Choroid plexus epithelial cell (primary cell): ENCODE measurements at regions not wholly inside any gene's neighbourhood (a gene's known extent, or its start where the extent isn't known, plus 50 kb on each side); places are given as distances from the start of the nearest gene placed in this dataset.

Experiments used
- DNase-seq: peaks from one replicate; pipeline ENCODE4 v3.0.0-alpha.2; 2010; ENCODE audit warnings: low read depth
- H3K4me3 ChIP-seq: 2 replicates; pipeline ENCODE4 v1.5.1; 2011; ENCODE audit warnings: low read depth, mild to moderate bottlenecking, control low read depth, low read length, moderate library complexity
- TF ChIP-seq, protein P1 (sequence below): conservative IDR thresholded peaks from 2 replicates; pipeline ENCODE4 v1.5.1; 2011; ENCODE audit warnings: low read depth, mild to moderate bottlenecking, control low read depth, inconsistent platforms, low read length, moderate library complexity

DNA sequence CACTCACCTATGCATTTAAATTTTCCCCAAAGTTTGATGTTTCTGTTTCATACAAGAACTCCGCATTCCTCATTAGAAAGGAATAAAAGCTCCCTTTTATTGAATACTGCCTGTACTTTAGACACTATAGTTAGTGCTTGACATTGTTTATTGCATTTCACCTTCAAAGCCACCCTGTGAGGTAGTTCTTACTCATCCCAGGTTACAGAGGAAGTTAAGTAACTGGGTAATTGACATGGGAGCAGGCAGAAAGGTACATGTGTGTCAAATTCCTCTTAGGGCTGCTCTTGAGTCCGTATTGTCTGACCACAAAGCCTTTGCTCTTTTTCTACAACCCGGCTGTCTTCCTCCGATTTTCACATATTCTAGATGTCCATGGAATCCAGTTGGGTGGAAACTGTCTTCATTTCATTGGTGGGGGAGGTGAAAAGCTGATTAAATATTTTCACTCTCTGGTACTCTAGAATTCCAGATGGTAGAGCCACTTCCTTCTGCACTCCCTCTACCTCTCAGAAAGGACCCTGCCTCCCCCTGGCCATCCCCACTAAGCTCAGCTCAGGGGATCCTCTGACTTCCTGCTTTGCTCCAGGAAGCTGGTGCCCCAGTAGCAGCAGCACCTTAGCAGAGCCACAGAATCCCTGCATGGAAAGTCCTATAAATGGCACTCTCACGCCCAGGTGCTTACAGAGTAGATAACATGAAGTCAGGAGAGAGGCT is 319.2 kb downstream of the LRATD1 start:
- TF ChIP-seq, protein P1, sequence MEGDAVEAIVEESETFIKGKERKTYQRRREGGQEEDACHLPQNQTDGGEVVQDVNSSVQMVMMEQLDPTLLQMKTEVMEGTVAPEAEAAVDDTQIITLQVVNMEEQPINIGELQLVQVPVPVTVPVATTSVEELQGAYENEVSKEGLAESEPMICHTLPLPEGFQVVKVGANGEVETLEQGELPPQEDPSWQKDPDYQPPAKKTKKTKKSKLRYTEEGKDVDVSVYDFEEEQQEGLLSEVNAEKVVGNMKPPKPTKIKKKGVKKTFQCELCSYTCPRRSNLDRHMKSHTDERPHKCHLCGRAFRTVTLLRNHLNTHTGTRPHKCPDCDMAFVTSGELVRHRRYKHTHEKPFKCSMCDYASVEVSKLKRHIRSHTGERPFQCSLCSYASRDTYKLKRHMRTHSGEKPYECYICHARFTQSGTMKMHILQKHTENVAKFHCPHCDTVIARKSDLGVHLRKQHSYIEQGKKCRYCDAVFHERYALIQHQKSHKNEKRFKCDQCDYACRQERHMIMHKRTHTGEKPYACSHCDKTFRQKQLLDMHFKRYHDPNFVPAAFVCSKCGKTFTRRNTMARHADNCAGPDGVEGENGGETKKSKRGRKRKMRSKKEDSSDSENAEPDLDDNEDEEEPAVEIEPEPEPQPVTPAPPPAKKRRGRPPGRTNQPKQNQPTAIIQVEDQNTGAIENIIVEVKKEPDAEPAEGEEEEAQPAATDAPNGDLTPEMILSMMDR, result no peak
- H3K4me3 ChIP-seq, result no peak overlapping the region
- no peak for DNase-seq

DNA sequence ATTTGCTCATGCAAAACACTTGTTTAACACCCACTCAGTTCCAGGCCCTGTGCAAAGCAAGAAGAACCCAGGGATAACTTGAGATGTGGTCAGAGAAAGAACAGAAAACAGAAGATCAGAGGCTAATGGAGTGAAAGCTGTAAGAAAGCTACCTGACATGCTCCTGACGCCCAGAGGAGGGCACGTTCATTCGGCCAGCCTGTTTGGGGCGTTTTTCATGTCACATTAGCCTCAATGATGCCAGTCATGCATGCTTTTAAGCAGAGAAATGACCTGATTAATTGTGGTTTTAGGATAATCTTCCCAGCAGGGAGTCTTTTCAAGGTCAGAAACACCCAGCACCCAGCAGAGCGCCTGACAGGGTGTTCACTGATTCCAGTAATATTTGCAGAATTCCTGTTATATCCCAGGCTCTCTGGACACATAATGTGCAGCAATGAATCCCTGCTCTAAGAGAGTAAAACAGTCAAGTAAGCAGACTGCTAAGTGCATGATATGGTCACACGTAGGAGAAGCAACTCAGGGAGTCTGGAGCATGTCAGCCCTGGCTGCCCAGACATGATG is 320.0 kb downstream of the LRATD1 start:
- no peak overlapping the region for H3K4me3 ChIP-seq
- TF ChIP-seq, protein P1, result no peak
- no peak for DNase-seq

DNA sequence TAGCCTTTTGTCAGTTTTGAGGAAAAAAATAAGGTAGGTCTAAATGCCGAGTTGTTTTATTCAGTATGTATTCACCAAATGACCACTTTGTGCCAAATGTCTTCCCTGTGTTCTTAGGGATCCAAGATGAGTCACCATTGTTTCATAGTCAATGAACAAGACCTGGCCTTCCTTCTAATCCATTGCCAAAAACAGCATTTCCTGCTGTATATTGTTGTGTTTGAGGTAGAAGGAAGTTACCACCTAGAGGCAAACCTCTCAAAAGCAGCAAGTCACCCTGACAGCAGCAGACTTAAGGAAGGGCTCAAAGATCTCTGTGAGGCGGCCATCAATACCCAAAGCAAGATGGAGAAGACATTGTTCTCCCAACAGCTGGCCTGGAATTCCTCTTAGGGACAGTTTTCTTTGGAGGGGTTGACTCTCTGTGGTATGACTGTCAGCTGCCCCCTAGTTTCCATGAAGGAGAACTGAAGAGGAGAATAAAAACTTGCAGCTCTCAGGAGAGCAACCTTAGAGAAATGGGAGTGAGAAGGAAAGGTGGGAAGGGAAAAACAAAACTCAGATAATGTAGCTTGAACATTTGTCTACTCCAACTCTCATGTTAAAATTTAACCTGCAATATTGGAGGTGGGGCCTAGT is 328.3 kb downstream of the LRATD1 start:
- H3K4me3 ChIP-seq, result no peak overlapping the region
- DNase-seq, result no peak
- TF ChIP-seq, protein P1, result no peak

DNA sequence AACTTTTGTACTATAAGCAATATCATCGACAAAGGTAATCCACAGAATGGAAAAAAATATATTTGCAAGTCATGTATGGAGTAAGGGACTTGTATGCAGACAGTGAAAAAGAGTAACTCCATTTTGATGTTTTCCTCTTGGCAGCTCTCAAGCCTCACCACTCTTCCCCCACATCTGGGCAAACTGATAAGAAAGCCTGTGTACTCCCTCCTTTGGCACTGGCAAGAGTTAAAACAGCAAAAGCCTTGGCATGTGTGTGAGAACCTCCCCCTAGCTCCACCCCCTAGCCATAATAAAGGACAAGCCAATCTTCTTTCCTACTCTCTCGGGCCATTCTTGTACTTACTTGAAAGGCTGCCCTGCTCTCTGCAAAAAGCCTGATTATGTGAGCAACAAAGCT is 335.2 kb downstream of the LRATD1 start:
- TF ChIP-seq, protein P1, result no peak
- no peak for DNase-seq
- no peak overlapping the region for H3K4me3 ChIP-seq

DNA sequence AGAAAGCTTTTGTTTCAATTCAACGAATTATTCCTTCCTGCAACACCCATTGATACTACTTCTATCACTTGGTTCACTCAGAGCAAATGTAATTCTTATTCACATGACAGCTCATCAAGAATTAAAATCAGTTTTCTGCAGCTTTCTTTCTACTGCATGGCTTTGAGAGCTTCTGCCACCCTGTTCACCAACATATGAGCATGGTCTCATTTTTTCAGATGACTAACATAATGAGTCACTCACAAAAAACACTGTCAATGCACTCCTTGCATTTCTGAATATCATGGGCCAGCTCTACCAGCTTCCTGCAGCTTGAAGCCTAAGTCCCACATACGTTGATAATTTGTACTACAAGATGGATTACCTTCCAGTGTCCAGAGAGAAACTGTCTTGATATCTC is 342.9 kb downstream of the LRATD1 start:
- TF ChIP-seq, protein P1, result no peak
- no peak for DNase-seq
- H3K4me3 ChIP-seq, result no peak overlapping the region

DNA sequence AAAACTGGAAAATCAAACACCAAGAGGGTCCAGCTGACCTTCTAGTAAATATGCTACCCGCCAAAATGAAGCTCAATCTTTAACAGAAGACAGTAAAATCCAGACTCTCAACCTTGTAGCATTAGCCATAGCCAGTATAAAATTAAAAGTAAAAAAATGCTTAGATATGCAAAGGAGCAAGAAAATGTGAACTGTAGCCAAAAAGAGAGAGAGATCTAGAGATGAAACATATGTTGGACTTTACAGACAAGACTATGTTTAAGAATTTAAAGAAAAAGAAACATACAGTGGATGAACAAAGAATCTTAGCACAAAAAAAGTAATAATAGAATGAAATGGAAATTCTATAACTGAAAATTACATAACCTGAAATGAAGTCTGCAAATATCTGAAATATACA is 344.5 kb downstream of the LRATD1 start:
- H3K4me3 ChIP-seq, result no peak overlapping the region
- TF ChIP-seq, protein P1, result no peak
- DNase-seq, result no peak
